ENCODE measurements at regions not wholly inside any gene's neighbourhood (a gene's known extent, or its start where the extent isn't known, plus 50 kb on each side); places are given as distances from the start of the nearest gene placed in this dataset.

GRCh38 chr7:112855227-112855626 lies 65.0 kb upstream of the TMEM168 start:
- H4K20me1 ChIP-seq (ENCODE audit: insufficient read depth) = no peaks in the 10 kb centered on the region
- no peaks in the 10 kb centered on the region for H3K36me3 ChIP-seq (ENCODE audit: insufficient read depth)
- TF ChIP-seq CTCF (conservative IDR thresholded peaks at IDR 0.05; ENCODE audit: low read depth, low read length) = no peak
- peaks cover 26% of the 10 kb centered on the region for H3K4me1 ChIP-seq (ENCODE audit: low read depth, poor library complexity, severe bottlenecking)
- H3K4me3 ChIP-seq (IDR thresholded peaks at IDR 0.05; ENCODE audit: insufficient read depth, low read depth, low read length) = no peak overlapping the region
- no peak overlapping the region for H3K9ac ChIP-seq
- H3K79me2 ChIP-seq (ENCODE audit: insufficient read depth, low read depth) = no peaks in the 10 kb centered on the region
- 0 out of 2 replicates have a peak overlapping the region, but pooled peaks have one; percentile 1 for H3K27ac ChIP-seq
- H3K4me2 ChIP-seq = peak overlapping the region; percentile 32
- no peaks in the 10 kb centered on the region for H3K27me3 ChIP-seq (ENCODE audit: insufficient read depth, low read depth)
- no peak overlapping the region for H2AFZ ChIP-seq (ENCODE audit: low read depth)

GRCh38 chr7:112854169-112854568 lies 64.0 kb upstream of the TMEM168 start:
- Histone ChIP-seq H3K4me2 (no peak overlapping the region), H3K27me3 (ENCODE audit: insufficient read depth, low read depth) (no peaks in the 10 kb centered on the region), H3K36me3 (ENCODE audit: insufficient read depth) (no peaks in the 10 kb centered on the region), H4K20me1 (ENCODE audit: insufficient read depth) (no peaks in the 10 kb centered on the region), H3K79me2 (ENCODE audit: insufficient read depth, low read depth) (no peaks in the 10 kb centered on the region), H3K4me1 (ENCODE audit: low read depth, poor library complexity, severe bottlenecking) (peaks cover 26% of the 10 kb centered on the region), H2AFZ (ENCODE audit: low read depth) (no peak overlapping the region), H3K9ac (no peak overlapping the region), H3K27ac (no peak overlapping the region), H3K4me3 (IDR thresholded peaks at IDR 0.05; ENCODE audit: insufficient read depth, low read depth, low read length) (no peak overlapping the region)
- no peak for TF ChIP-seq CTCF (conservative IDR thresholded peaks at IDR 0.05; ENCODE audit: low read depth, low read length)

- Histone ChIP-seq H3K79me2 (ENCODE audit: insufficient read depth, low read depth) (no peaks in the 10 kb centered on the region), H3K4me1 (ENCODE audit: low read depth, poor library complexity, severe bottlenecking) (peaks cover 26% of the 10 kb centered on the region)
Observed at GRCh38 chr7:112853422-112853821, 63.2 kb upstream of the TMEM168 start.

GRCh38 chr7:112843151-112843550 lies 53.0 kb upstream of the TMEM168 start:
- H3K4me1 ChIP-seq (ENCODE audit: low read depth, poor library complexity, severe bottlenecking) = no peaks in the 10 kb centered on the region
- no peaks in the 10 kb centered on the region for H3K27me3 ChIP-seq (ENCODE audit: insufficient read depth, low read depth)
- TF ChIP-seq CTCF (conservative IDR thresholded peaks at IDR 0.05; ENCODE audit: low read depth, low read length) = no peak
- no peaks in the 10 kb centered on the region for H3K79me2 ChIP-seq (ENCODE audit: insufficient read depth, low read depth)
- H3K27ac ChIP-seq = no peak overlapping the region
- H3K4me2 ChIP-seq = no peak overlapping the region
- no peaks in the 10 kb centered on the region for H3K36me3 ChIP-seq (ENCODE audit: insufficient read depth)
- no peak overlapping the region for H3K9ac ChIP-seq
- no peak overlapping the region for H2AFZ ChIP-seq (ENCODE audit: low read depth)
- no peaks in the 10 kb centered on the region for H4K20me1 ChIP-seq (ENCODE audit: insufficient read depth)
- no peak overlapping the region for H3K4me3 ChIP-seq (IDR thresholded peaks at IDR 0.05; ENCODE audit: insufficient read depth, low read depth, low read length)

More at GRCh38 chr7:112853422-112853821, 63.2 kb upstream of the TMEM168 start:
- Histone ChIP-seq H2AFZ (ENCODE audit: low read depth) (no peak overlapping the region), H3K4me2 (no peak overlapping the region), H3K27me3 (ENCODE audit: insufficient read depth, low read depth) (no peaks in the 10 kb centered on the region), H3K9ac (no peak overlapping the region), H3K36me3 (ENCODE audit: insufficient read depth) (no peaks in the 10 kb centered on the region), H3K4me3 (IDR thresholded peaks at IDR 0.05; ENCODE audit: insufficient read depth, low read depth, low read length) (no peak overlapping the region), H4K20me1 (ENCODE audit: insufficient read depth) (no peaks in the 10 kb centered on the region), H3K27ac (no peak overlapping the region)
- no peak for TF ChIP-seq CTCF (conservative IDR thresholded peaks at IDR 0.05; ENCODE audit: low read depth, low read length)

All from KMS-11 (cell line).